PC-9 (cell line): ENCODE measurements at regions not wholly inside any gene's neighbourhood (a gene's known extent, or its start where the extent isn't known, plus 50 kb on each side); places are given as distances from the start of the nearest gene placed in this dataset.

Source experiments
- BruUV-seq: library from RNA; stranded (reverse); fragments of 400-500 nt; replicated peaks from 2 replicates; lab custom pipeline; 2021; lab: Mats Ljungman, UMichigan
- CTCF ChIA-PET: fragments of 300-600 bp; sonication (Branson Sonifier 250); formaldehyde crosslinking; loops from one replicate; lab custom pipeline; 2022; ENCODE audit warnings: antibody characterized with exemption; lab: Charles Lee
- POLR2A ChIA-PET: fragments of 300-600 bp; sonication (Branson Sonifier 250); formaldehyde crosslinking; loops from one replicate; lab custom pipeline; 2022; ENCODE audit warnings: antibody characterized with exemption; ENCODE audit not compliant: unreplicated experiment; lab: Charles Lee
- DNase-seq, 2 experiments: peaks; one replicate each; pipeline versions ENCODE4 v3.0.0 to v3.0.0-alpha.2; 2015 to 2022; ENCODE audit warnings: mixed read lengths in 1 of 2
- H2AFZ ChIP-seq: fragments of 200-600 bp; sonication (generic); 2 replicates; pipeline ENCODE4 v1.8.1; 2017; ENCODE audit warnings: antibody characterized with exemption
- H3F3A ChIP-seq: fragments of 200-600 bp; sonication (generic); 2 replicates; pipeline ENCODE4 v1.8.1; 2017; ENCODE audit warnings: antibody characterized with exemption, mild to moderate bottlenecking, low read depth; ENCODE audit not compliant: insufficient read depth
- H3K27ac ChIP-seq: fragments of 200-600 bp; sonication (generic); 2 replicates; pipeline ENCODE4 v1.6.1; 2016; ENCODE audit warnings: mixed run types
- H3K27me3 ChIP-seq: fragments of 200-600 bp; sonication (generic); 2 replicates; pipeline ENCODE4 v1.6.1; 2016; ENCODE audit warnings: low read depth, mixed run types; ENCODE audit not compliant: insufficient read depth
- H3K36me3 ChIP-seq: fragments of 200-600 bp; sonication (generic); 2 replicates; pipeline ENCODE4 v1.6.1; 2016; ENCODE audit warnings: low read depth, mixed run types
- H3K4me1 ChIP-seq: fragments of 200-600 bp; sonication (generic); replicated peaks from 2 replicates; pipeline ENCODE4 v1.6.1; 2016; ENCODE audit warnings: mixed run types; ENCODE audit not compliant: insufficient read depth
- H3K4me2 ChIP-seq: fragments of 200-600 bp; sonication (generic); 2 replicates; pipeline ENCODE4 v1.6.1; 2017; ENCODE audit warnings: mixed run types
- H3K4me3 ChIP-seq: fragments of 200-600 bp; sonication (generic); 2 replicates; pipeline ENCODE4 v1.6.1; 2016; ENCODE audit warnings: mixed run types
- H3K79me2 ChIP-seq: fragments of 200-600 bp; sonication (generic); 2 replicates; pipeline ENCODE4 v1.6.1; 2017; ENCODE audit warnings: low read depth, mixed run types
- H3K9me2 ChIP-seq: fragments of 200-600 bp; sonication (generic); 2 replicates; pipeline ENCODE4 v1.8.1; 2017; ENCODE audit warnings: mild to moderate bottlenecking; ENCODE audit not compliant: insufficient read depth
- H3K9me3 ChIP-seq: fragments of 200-600 bp; sonication (generic); 2 replicates; pipeline ENCODE4 v1.8.1; 2016; ENCODE audit warnings: low read depth; ENCODE audit not compliant: insufficient read depth
- H4K20me1 ChIP-seq: fragments of 200-600 bp; sonication (generic); 2 replicates; pipeline ENCODE4 v1.8.1; 2017; ENCODE audit not compliant: insufficient read depth
- CTCF ChIP-seq: fragments of 200-600 bp; sonication (generic); conservative IDR thresholded peaks from 2 replicates; pipeline ENCODE4 v1.6.1; 2017; ENCODE audit warnings: mixed run types, antibody characterized with exemption, mild to moderate bottlenecking, moderate library complexity
- EZH2 ChIP-seq: fragments of 200-600 bp; sonication (generic); IDR thresholded peaks from 2 replicates; pipeline ENCODE4 v1.8.0; 2017; ENCODE audit warnings: antibody characterized with exemption, low read depth
- intact Hi-C: fragments of 100-400 bp; cut with micrococcal nuclease; formaldehyde crosslinking; loops from one replicate; pipeline ENCODE4 v1.10.0; 2022; ENCODE audit not compliant: unreplicated experiment

DNA sequence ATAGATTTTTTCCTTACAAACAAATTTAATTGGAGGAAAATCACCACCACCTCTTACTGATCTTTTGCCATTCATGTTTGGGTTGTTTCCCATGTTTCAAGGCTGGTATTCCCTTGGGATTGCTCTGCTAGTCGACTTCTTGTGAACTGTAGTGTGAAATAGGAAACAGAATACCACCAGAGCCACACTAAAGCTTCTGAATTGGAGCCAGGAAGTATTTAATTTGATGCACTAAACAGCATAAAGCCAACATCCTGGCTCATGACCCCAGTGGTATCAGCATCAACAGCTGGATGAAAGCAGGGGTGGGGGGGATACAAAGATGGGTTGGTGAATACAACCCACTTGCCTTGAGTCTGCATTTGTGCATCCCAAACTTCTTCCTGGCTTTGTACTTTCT lies 127.5 kb downstream of the TBC1D30 start:
- Histone ChIP-seq H3K9me2 (no peaks in the 10 kb centered on the region), H3K27ac (no peak overlapping the region), H3K79me2 (no peaks in the 10 kb centered on the region), H3K27me3 (no peaks in the 10 kb centered on the region), H3F3A (no peaks in the 10 kb centered on the region), H3K4me3 (no peak overlapping the region), H3K4me2 (no peak overlapping the region), H3K36me3 (no peaks in the 10 kb centered on the region), H4K20me1 (no peaks in the 10 kb centered on the region), H2AFZ (no peak overlapping the region), H3K9me3 (no peaks in the 10 kb centered on the region), H3K4me1 (no peaks in the 10 kb centered on the region)
- intact Hi-C loops, result no loop called here
- BruUV-seq, result no TSS peak
- TF ChIP-seq EZH2 (no peak), CTCF (no peak)
- CTCF ChIA-PET, result no interaction called here
- no peak for DNase-seq
- POLR2A ChIA-PET, result no interaction called here

DNA sequence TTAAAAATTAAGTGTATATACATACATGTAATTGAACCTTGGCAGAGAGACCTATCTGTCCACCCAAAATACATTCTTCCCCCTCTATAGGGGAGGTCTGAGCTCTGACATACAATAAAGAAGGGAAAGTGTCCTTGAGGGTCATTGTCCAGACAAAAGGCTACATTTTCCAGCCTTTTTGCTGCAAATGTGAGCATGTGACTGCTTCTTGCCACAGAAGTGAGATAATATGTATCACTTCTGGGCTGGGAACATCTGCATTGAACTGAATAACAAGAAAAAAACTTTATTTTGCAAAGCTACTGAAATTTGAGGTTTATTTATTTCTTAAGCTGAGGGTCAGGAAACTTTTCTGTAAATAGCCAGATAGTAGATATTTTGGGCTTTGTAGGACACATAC lies 131.3 kb downstream of the TBC1D30 start:
- H3K4me1 ChIP-seq, result no peaks in the 10 kb centered on the region
- H3K79me2 ChIP-seq, result no peaks in the 10 kb centered on the region
- no peaks in the 10 kb centered on the region for H3K27me3 ChIP-seq
- H3F3A ChIP-seq, result no peaks in the 10 kb centered on the region
- BruUV-seq, result no TSS peak
- no peaks in the 10 kb centered on the region for H3K36me3 ChIP-seq
- ChIA-PET POLR2A (no interaction called here), CTCF (no interaction called here)
- H2AFZ ChIP-seq, result no peak overlapping the region
- TF ChIP-seq EZH2 (no peak), CTCF (no peak)
- no peaks in the 10 kb centered on the region for H3K9me2 ChIP-seq
- no peak overlapping the region for H3K4me3 ChIP-seq
- H3K9me3 ChIP-seq, result no peaks in the 10 kb centered on the region
- H3K4me2 ChIP-seq, result no peak overlapping the region
- H4K20me1 ChIP-seq, result no peaks in the 10 kb centered on the region
- intact Hi-C loops, result no loop called here
- DNase-seq, result no peak
- H3K27ac ChIP-seq, result no peak overlapping the region

DNA sequence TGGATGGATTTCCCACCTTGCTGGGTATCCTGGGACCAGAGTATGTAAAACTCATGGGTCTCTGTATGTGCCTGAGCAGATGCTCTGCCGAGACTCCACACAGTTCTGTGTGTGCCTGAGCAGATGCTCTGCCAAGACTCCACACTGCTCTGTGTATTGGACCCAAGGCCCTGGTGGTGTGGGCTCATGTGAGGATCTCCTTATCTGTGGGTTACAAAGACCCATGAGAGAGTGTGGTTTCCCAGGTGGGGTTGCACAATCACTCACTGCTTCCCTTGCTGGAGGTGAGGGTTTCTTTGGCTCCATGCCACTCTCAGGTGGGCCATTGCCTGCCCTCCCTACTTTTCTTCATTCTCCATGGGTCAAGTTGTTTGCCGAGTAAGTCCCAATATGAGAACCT lies 141.5 kb downstream of the TBC1D30 start:
- H3K79me2 ChIP-seq, result no peaks in the 10 kb centered on the region
- no TSS peak for BruUV-seq
- H3K4me2 ChIP-seq, result no peak overlapping the region
- peaks cover 17% of the 10 kb centered on the region for H3K4me1 ChIP-seq
- 0 out of 2 replicates have a peak, but pooled peaks cover 4% of the 10 kb centered on the region for H3F3A ChIP-seq
- ChIA-PET CTCF (no interaction called here), POLR2A (no interaction called here)
- no peak overlapping the region for H3K27ac ChIP-seq
- intact Hi-C loops, result no loop called here
- H3K36me3 ChIP-seq, result no peaks in the 10 kb centered on the region
- no peaks in the 10 kb centered on the region for H3K9me2 ChIP-seq
- no peak overlapping the region for H3K4me3 ChIP-seq
- peaks cover 4% of the 10 kb centered on the region; the same call in 1 of the 2 replicates for H3K9me3 ChIP-seq
- no peak overlapping the region for H2AFZ ChIP-seq
- no peaks in the 10 kb centered on the region for H3K27me3 ChIP-seq
- TF ChIP-seq EZH2, result no peak
- TF ChIP-seq CTCF, result no peak
- no peaks in the 10 kb centered on the region for H4K20me1 ChIP-seq
- no peak for DNase-seq
